HepG2 (cell line): ENCODE measurements at regions not wholly inside any gene's neighbourhood (a gene's known extent, or its start where the extent isn't known, plus 50 kb on each side); places are given as distances from the start of the nearest gene placed in this dataset.

Experiments used
- ATAC-seq: fragments of 200-7000 bp; cut with Tn5 transposase; 3 replicates; pipeline ENCODE4 v1.9.1; 2020; ENCODE audit warnings: mild to moderate bottlenecking, moderate library complexity
- BruUV-seq: library from RNA; stranded (reverse); fragments of 400-500 nt; replicated peaks from 2 replicates; lab custom pipeline; 2021; lab: Mats Ljungman, UMichigan
- CTCF ChIA-PET: fragments of 300-600 bp; formaldehyde crosslinking; extraction: SDS; loops from one replicate; lab custom pipeline; 2021; ENCODE audit warnings: low total read pairs, inconsistent platforms, low intra/inter-chr PET ratio; lab: Yijun Ruan, JAX
- POLR2A ChIA-PET: fragments of 350-600 bp; sonication (Branson Sonifier 250); formaldehyde crosslinking; loops from one replicate; lab custom pipeline; 2020; ENCODE audit warnings: antibody characterized with exemption, inconsistent platforms; lab: Yijun Ruan, JAX
- DNase-seq: peaks from one replicate; pipeline ENCODE4 v3.0.0-alpha.2; 2015; ENCODE audit warnings: low spot score
- FAIRE-seq: peaks from 3 replicates; lab custom pipeline; 2011; peaks lifted over from hg19 to GRCh38; lab: Jason Lieb, UNC
- H2AFZ ChIP-seq: one replicate; pipeline ENCODE4 v1.6.1; 2011; ENCODE audit warnings: low read length, inconsistent platforms
- H3K27ac ChIP-seq: fragments of 300-600 bp; 3 replicates; pipeline ENCODE4 v1.8.0; 2011; ENCODE audit warnings: mixed run types, mild to moderate bottlenecking, mixed read lengths, low read length, inconsistent platforms; ENCODE audit not compliant: insufficient read depth; ENCODE audit errors: extremely low read length
- H3K27me3 ChIP-seq, 2 experiments: fragments of 200-600 bp in 1 of 2; 2 replicates in 1 of 2; 3 replicates in 1 of 2; pipeline versions ENCODE4 v1.6.0 to v1.8.0; 2011; ENCODE audit warnings: low read length in 2 of 2, mild to moderate bottlenecking in 2 of 2, moderate library complexity in 2 of 2, inconsistent platforms in 1 of 2; ENCODE audit not compliant: insufficient read depth in 2 of 2, control insufficient read depth in 1 of 2
- H3K36me3 ChIP-seq, 2 experiments: fragments of 200-600 bp in 1 of 2; replicated peaks in 1 of 2; 2 replicates in 1 of 2; 3 replicates in 1 of 2; pipeline versions ENCODE4 v1.5.1 to v1.8.0; 2011; ENCODE audit warnings: low read length in 2 of 2, inconsistent platforms in 1 of 2; ENCODE audit not compliant: insufficient read depth in 2 of 2, control insufficient read depth in 1 of 2
- H3K4me1 ChIP-seq: 2 replicates; pipeline ENCODE4 v1.5.1; 2012; ENCODE audit warnings: low read length, inconsistent platforms; ENCODE audit not compliant: insufficient read depth
- H3K4me2 ChIP-seq: 2 replicates; pipeline ENCODE4 v1.6.0; 2011; ENCODE audit warnings: low read depth, low read length, inconsistent platforms
- H3K4me3 ChIP-seq, 3 experiments: fragments of 200-600 bp in 1 of 3; sonication (generic), shearing (Covaris generic) in 1 of 3; replicated peaks in 1 of 3; 2 replicates each; pipeline ENCODE4 v1.5.1; 2011 to 2016; ENCODE audit warnings: low read length in 3 of 3, inconsistent platforms in 2 of 3, low read depth in 2 of 3, mild to moderate bottlenecking in 2 of 3, control low read depth in 1 of 3, mixed read lengths in 1 of 3; ENCODE audit not compliant: insufficient read depth in 1 of 3
- H3K79me2 ChIP-seq: one replicate; pipeline ENCODE4 v1.6.1; 2011; ENCODE audit warnings: low read length, inconsistent platforms; ENCODE audit not compliant: insufficient read depth
- H3K9ac ChIP-seq: 2 replicates; pipeline ENCODE4 v1.6.0; 2011; ENCODE audit warnings: mild to moderate bottlenecking, low read depth, low read length, inconsistent platforms; ENCODE audit not compliant: insufficient read depth
- H3K9me3 ChIP-seq: 2 replicates; pipeline ENCODE4 v1.5.1; 2012; ENCODE audit warnings: mild to moderate bottlenecking, low read length
- H4K20me1 ChIP-seq: 2 replicates; pipeline ENCODE4 v1.6.0; 2011; ENCODE audit warnings: inconsistent platforms, mild to moderate bottlenecking, low read length, moderate library complexity; ENCODE audit not compliant: insufficient read depth
- ATF7 ChIP-seq, 2 experiments: fragments of 450-650 bp in 1 of 2; sonication (generic) in 1 of 2; formaldehyde crosslinking in 1 of 2; IDR thresholded peaks; 2 replicates each; pipeline versions ENCODE4 v1.4.0 to v1.6.1; 2016 to 2020; ENCODE audit warnings: antibody characterized with exemption in 1 of 2, mild to moderate bottlenecking in 1 of 2, missing genetic modification reagents in 1 of 2
- HNRNPK ChIP-seq: fragments of 200-400 bp; formaldehyde crosslinking; IDR thresholded peaks from 2 replicates; pipeline ENCODE4 v1.6.1; 2018; ENCODE audit warnings: low read length, low read depth, moderate library complexity, mild to moderate bottlenecking; ENCODE audit not compliant: poor library complexity, severe bottlenecking
- HNRNPL ChIP-seq: fragments of 200-400 bp; formaldehyde crosslinking; IDR thresholded peaks from 2 replicates; pipeline ENCODE4 v1.6.1; 2017; ENCODE audit warnings: mild to moderate bottlenecking, low read depth, low read length
- ISX ChIP-seq: sonication (generic); formaldehyde crosslinking; conservative IDR thresholded peaks from 2 replicates; pipeline ENCODE4 v1.5.0; 2020; ENCODE audit warnings: missing genetic modification reagents
- MEIS1 ChIP-seq: sonication (generic); formaldehyde crosslinking; IDR thresholded peaks from 2 replicates; pipeline ENCODE4 v1.9.0; 2021; ENCODE audit warnings: mild to moderate bottlenecking, missing genetic modification reagents, moderate library complexity, borderline replicate concordance
- NCOA2 ChIP-seq: sonication (generic); formaldehyde crosslinking; IDR thresholded peaks from 2 replicates; pipeline ENCODE4 v1.8.0; 2022; ENCODE audit warnings: inconsistent platforms
- NFIB ChIP-seq: sonication (generic); formaldehyde crosslinking; IDR thresholded peaks from 2 replicates; pipeline ENCODE4 v1.9.0; 2021; ENCODE audit warnings: missing genetic modification reagents, mild to moderate bottlenecking, borderline replicate concordance
- NONO ChIP-seq, 2 experiments: fragments of 450-650 bp in 1 of 2; sonication (generic) in 1 of 2; formaldehyde crosslinking in 1 of 2; IDR thresholded peaks in 1 of 2; conservative IDR thresholded peaks in 1 of 2; 2 replicates each; pipeline versions ENCODE4 v1.6.1 to v1.8.0; 2017 to 2022; ENCODE audit warnings: mild to moderate bottlenecking in 1 of 2, missing genetic modification reagents in 1 of 2, moderate library complexity in 1 of 2
- RBFOX2 ChIP-seq: fragments of 200-400 bp; formaldehyde crosslinking; IDR thresholded peaks from 2 replicates; pipeline ENCODE4 v1.6.1; 2017; ENCODE audit warnings: low read depth, mild to moderate bottlenecking, low read length
- SMARCC2 ChIP-seq: fragments of 450-650 bp; IDR thresholded peaks from 2 replicates; pipeline ENCODE4 v1.6.1; 2017; ENCODE audit warnings: antibody characterized with exemption, mild to moderate bottlenecking
- SMARCE1 ChIP-seq: fragments of 450-650 bp; IDR thresholded peaks from 2 replicates; pipeline ENCODE4 v1.6.1; 2017; ENCODE audit warnings: borderline replicate concordance
- STAG1 ChIP-seq: sonication (generic); formaldehyde crosslinking; IDR thresholded peaks from 2 replicates; pipeline ENCODE4 v1.4.0; 2020; ENCODE audit warnings: missing genetic modification reagents
- XRCC5 ChIP-seq: fragments of 200-400 bp; formaldehyde crosslinking; optimal IDR thresholded peaks from 2 replicates; pipeline ENCODE3; 2017; ENCODE audit warnings: mild to moderate bottlenecking, low read length
- ZFY ChIP-seq: sonication (generic); formaldehyde crosslinking; IDR thresholded peaks from 2 replicates; pipeline ENCODE4 v1.4.0; 2020; ENCODE audit warnings: missing genetic modification reagents
- ZNF326 ChIP-seq: sonication (generic); formaldehyde crosslinking; IDR thresholded peaks from 2 replicates; pipeline ENCODE4 v1.4.0; 2020; ENCODE audit warnings: missing genetic modification reagents, borderline replicate concordance
- ZNF382 ChIP-seq: sonication (generic); formaldehyde crosslinking; IDR thresholded peaks from 2 replicates; pipeline ENCODE4 v1.5.0; 2020; ENCODE audit warnings: missing genetic modification reagents, mild to moderate bottlenecking, borderline replicate concordance
- ZNF451 ChIP-seq: sonication (generic); formaldehyde crosslinking; IDR thresholded peaks from 2 replicates; pipeline ENCODE4 v1.5.0; 2020; ENCODE audit warnings: mild to moderate bottlenecking, missing genetic modification reagents
- WGBS: methylation state at CpG from one replicate; pipeline ENCODE4 v1.1.6; 2017; ENCODE audit warnings: low lambda C conversion rate; 5-methylcytosine and 5-hydroxymethylcytosine counted together
- in situ Hi-C: cut with HindIII; loops from 2 replicates; pipeline ENCODE4 v1.10.0; 2017; ENCODE audit warnings: low pct_unique_long_range_greater_than_20kb; ENCODE audit not compliant: extremely low pct_ligation_motif_present
- intact Hi-C: fragments of 100-400 bp; cut with micrococcal nuclease; formaldehyde crosslinking; loops from one replicate; pipeline ENCODE4 v1.10.0; 2022; ENCODE audit not compliant: unreplicated experiment
- TF ChIP-seq, protein P1 (sequence below): sonication (generic); formaldehyde crosslinking; conservative IDR thresholded peaks from 2 replicates; pipeline ENCODE4 v1.8.1; 2023; ENCODE audit warnings: missing genetic modification reagents
- TF ChIP-seq, protein P2 (sequence below): fragments of 450-650 bp; IDR thresholded peaks from 2 replicates; pipeline ENCODE4 v1.6.1; 2016
- TF ChIP-seq, protein P3 (sequence below): sonication (generic); formaldehyde crosslinking; IDR thresholded peaks from 2 replicates; pipeline ENCODE4 v1.5.1; 2020; ENCODE audit warnings: missing genetic modification reagents, mild to moderate bottlenecking, borderline replicate concordance

DNA sequence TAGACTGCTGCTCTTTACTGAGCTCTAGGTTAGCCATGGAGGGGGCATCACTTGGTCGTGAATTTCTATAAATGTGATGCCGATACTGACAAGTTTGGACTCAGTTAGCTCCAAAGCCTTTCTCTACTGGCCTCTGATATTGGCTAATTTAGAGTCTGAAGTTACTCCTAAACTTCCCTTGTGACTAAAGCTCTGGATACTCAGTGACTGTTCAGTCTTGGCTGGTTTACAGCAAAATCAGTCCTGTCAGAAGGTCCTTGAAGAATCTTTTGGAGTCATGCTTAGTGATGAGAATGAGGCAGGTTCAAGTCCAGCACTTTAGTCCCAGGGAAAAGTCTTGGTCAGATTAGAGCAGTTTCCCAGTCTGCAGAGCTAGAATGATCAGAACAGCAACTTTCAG lies 197.5 kb upstream of the HS3ST4 start (continued):
- TF ChIP-seq ISX (CRISPR knock-in tag) (no peak), ATF7 (IDR thresholded peaks at IDR 0.05) (no peak), ATF7 (CRISPR knock-in tag; IDR thresholded peaks at IDR 0.05) (no peak), STAG1 (CRISPR knock-in tag) (no peak), ZNF382 (no peak), SMARCC2 (no peak), XRCC5 (no peak), ZNF326 (CRISPR knock-in tag) (no peak), NFIB (CRISPR knock-in tag) (no peak), HNRNPK (no peak), NCOA2 (CRISPR knock-in tag) (no peak)
- TF ChIP-seq, all 625 proteins: peak for 0

DNA sequence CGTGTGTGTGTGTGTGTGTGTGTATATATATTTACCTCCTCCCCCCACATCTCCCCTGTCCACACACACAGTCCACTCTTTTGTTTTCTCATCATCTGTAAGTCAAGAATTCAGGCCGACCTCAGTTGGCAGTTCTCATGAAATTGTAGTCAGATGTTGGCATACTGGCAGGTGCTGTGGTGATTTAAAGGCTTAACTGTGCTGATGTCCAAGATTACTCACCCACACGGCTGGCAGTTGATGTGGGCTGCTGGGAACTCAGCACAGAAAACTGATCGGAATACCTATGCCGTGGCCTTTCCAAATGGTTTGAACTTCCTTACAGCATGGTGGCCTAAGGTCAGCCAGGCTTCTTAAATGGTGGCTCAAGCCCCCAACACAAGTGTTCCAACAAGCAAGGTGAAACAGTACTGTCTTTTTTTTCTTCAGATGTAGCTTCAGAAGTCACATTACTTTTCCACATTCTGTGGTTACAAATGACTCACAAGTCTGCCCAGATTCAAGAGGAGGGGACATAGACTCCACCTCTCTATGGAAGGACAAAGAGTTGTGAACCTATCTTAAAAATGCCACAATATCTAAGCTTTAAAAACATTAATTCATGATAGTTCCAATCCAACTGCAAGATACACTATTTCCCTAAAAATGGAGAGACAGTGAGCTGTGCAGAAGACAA lies 198.5 kb upstream of the HS3ST4 start:
- intact Hi-C loops (no loop called here), in situ Hi-C loops (no loop called here)
- POLR2A ChIA-PET = no interaction called here
- Histone ChIP-seq H4K20me1 (no peaks in the 10 kb centered on the region), H3K36me3 (no peaks in the 10 kb centered on the region), H3K79me2 (no peaks in the 10 kb centered on the region), H3K4me3 (no peak overlapping the region), H3K9ac (no peak overlapping the region), H3K27me3 (no peaks in the 10 kb centered on the region), H3K4me2 (no peak overlapping the region), H3K27ac (no peak overlapping the region), H3K9me3 (peaks cover 6% of the 10 kb centered on the region), H2AFZ (no peak overlapping the region), H3K4me1 (no peaks in the 10 kb centered on the region)
- BruUV-seq = no TSS peak
- DNase-seq = no peak
- CTCF ChIA-PET = no interaction called here
- no peak for ATAC-seq
- FAIRE-seq = no peak
- 2% methylated on average over 5 of the region's 5 CpGs for WGBS
- TF ChIP-seq HNRNPL = no peak
- TF ChIP-seq, protein P1, sequence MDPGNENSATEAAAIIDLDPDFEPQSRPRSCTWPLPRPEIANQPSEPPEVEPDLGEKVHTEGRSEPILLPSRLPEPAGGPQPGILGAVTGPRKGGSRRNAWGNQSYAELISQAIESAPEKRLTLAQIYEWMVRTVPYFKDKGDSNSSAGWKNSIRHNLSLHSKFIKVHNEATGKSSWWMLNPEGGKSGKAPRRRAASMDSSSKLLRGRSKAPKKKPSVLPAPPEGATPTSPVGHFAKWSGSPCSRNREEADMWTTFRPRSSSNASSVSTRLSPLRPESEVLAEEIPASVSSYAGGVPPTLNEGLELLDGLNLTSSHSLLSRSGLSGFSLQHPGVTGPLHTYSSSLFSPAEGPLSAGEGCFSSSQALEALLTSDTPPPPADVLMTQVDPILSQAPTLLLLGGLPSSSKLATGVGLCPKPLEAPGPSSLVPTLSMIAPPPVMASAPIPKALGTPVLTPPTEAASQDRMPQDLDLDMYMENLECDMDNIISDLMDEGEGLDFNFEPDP = no peak
- TF ChIP-seq, protein P2, sequence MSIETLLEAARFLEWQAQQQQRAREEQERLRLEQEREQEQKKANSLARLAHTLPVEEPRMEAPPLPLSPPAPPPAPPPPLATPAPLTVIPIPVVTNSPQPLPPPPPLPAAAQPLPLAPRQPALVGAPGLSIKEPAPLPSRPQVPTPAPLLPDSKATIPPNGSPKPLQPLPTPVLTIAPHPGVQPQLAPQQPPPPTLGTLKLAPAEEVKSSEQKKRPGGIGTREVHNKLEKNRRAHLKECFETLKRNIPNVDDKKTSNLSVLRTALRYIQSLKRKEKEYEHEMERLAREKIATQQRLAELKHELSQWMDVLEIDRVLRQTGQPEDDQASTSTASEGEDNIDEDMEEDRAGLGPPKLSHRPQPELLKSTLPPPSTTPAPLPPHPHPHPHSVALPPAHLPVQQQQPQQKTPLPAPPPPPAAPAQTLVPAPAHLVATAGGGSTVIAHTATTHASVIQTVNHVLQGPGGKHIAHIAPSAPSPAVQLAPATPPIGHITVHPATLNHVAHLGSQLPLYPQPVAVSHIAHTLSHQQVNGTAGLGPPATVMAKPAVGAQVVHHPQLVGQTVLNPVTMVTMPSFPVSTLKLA = no peak
- TF ChIP-seq ZNF451 (CRISPR knock-in tag) = no peak
- TF ChIP-seq MEIS1 (CRISPR knock-in tag) = no peak
- TF ChIP-seq, protein P3, sequence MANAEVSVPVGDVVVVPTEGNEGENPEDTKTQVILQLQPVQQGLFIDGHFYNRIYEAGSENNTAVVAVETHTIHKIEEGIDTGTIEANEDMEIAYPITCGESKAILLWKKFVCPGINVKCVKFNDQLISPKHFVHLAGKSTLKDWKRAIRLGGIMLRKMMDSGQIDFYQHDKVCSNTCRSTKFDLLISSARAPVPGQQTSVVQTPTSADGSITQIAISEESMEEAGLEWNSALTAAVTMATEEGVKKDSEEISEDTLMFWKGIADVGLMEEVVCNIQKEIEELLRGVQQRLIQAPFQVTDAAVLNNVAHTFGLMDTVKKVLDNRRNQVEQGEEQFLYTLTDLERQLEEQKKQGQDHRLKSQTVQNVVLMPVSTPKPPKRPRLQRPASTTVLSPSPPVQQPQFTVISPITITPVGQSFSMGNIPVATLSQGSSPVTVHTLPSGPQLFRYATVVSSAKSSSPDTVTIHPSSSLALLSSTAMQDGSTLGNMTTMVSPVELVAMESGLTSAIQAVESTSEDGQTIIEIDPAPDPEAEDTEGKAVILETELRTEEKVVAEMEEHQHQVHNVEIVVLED (CRISPR knock-in tag) = no peak
- TF ChIP-seq SMARCE1 = no peak
- TF ChIP-seq ZFY (CRISPR knock-in tag) = no peak
- TF ChIP-seq NONO (IDR thresholded peaks at IDR 0.05) = no peak
- TF ChIP-seq NONO (CRISPR knock-in tag; conservative IDR thresholded peaks at IDR 0.05) = no peak
- no peak for TF ChIP-seq RBFOX2
